CD8-positive, alpha-beta memory T cell (primary cell): ENCODE measurements at regions not wholly inside any gene's neighbourhood (a gene's known extent, or its start where the extent isn't known, plus 50 kb on each side); places are given as distances from the start of the nearest gene placed in this dataset.

Source experiments
- CTCF ChIA-PET: fragments of 350-600 bp; sonication (Branson Sonifier 250); formaldehyde crosslinking; loops from one replicate; lab custom pipeline; 2021; ENCODE audit warnings: antibody characterized with exemption; lab: Charles Lee
- POLR2A ChIA-PET: fragments of 350-600 bp; sonication (Branson Sonifier 250); formaldehyde crosslinking; loops from one replicate; lab custom pipeline; 2021; ENCODE audit warnings: antibody characterized with exemption; lab: Charles Lee
- DNase-seq, 5 donors: peaks; one replicate each; pipeline versions ENCODE4 v3.0.0 to v3.0.0-alpha.2; 2020 to 2022; ENCODE audit warnings: mixed read lengths in 1 of 5
- H3K27ac ChIP-seq: one replicate; pipeline ENCODE4 v1.7.0; 2013; ENCODE audit warnings: low read depth, mild to moderate bottlenecking, low read length, moderate library complexity
- H3K27me3 ChIP-seq: 2 replicates; pipeline ENCODE4 v1.7.0; 2013; ENCODE audit warnings: low read length, mild to moderate bottlenecking; ENCODE audit not compliant: insufficient read depth, poor library complexity, severe bottlenecking
- H3K36me3 ChIP-seq: 2 replicates; pipeline ENCODE4 v1.7.0; 2013; ENCODE audit warnings: mild to moderate bottlenecking, low read length, moderate library complexity; ENCODE audit not compliant: insufficient read depth
- H3K4me1 ChIP-seq: 2 replicates; pipeline ENCODE4 v1.7.0; 2013; ENCODE audit warnings: mild to moderate bottlenecking, low read length, moderate library complexity; ENCODE audit not compliant: insufficient read depth
- H3K4me3 ChIP-seq: 2 replicates; pipeline ENCODE4 v1.7.0; 2013; ENCODE audit warnings: mild to moderate bottlenecking, low read length
- H3K9me3 ChIP-seq: 2 replicates; pipeline ENCODE4 v1.7.0; 2013; ENCODE audit warnings: mild to moderate bottlenecking, low read length
- H3K27ac Mint-ChIP-seq, 8 donors: one replicate each; pipeline ENCODE4 v1.8.0; 2020 to 2021; ENCODE audit warnings: mixed read lengths in 8 of 8, mild to moderate bottlenecking in 6 of 8, inconsistent platforms in 3 of 8, moderate library complexity in 3 of 8
- H3K27me3 Mint-ChIP-seq, 2 donors: one replicate each; pipeline ENCODE4 v1.8.0; 2020 to 2021; ENCODE audit warnings: mixed read lengths in 2 of 2, mild to moderate bottlenecking in 1 of 2, moderate library complexity in 1 of 2
- H3K36me3 Mint-ChIP-seq, 3 donors: one replicate each; pipeline ENCODE4 v1.8.0; 2020 to 2021; ENCODE audit warnings: mixed read lengths in 3 of 3, inconsistent platforms in 1 of 3, mild to moderate bottlenecking in 1 of 3
- H3K4me1 Mint-ChIP-seq, 3 donors: one replicate each; pipeline ENCODE4 v1.8.0; 2020 to 2021; ENCODE audit warnings: mixed read lengths in 3 of 3, inconsistent platforms in 1 of 3, mild to moderate bottlenecking in 1 of 3
- H3K4me3 Mint-ChIP-seq, 7 donors: one replicate each; pipeline ENCODE4 v1.8.0; 2020 to 2021; ENCODE audit warnings: mixed read lengths in 7 of 7, mild to moderate bottlenecking in 6 of 7, moderate library complexity in 4 of 7, inconsistent platforms in 2 of 7
- H3K9me3 Mint-ChIP-seq, 5 donors: one replicate each; pipeline ENCODE4 v1.8.0; 2020 to 2022; ENCODE audit warnings: mixed read lengths in 5 of 5, mild to moderate bottlenecking in 3 of 5, moderate library complexity in 2 of 5, inconsistent platforms in 1 of 5

- Histone ChIP-seq H3K4me1 (no peaks in the 10 kb centered on the region), H3K27me3 (no peaks in the 10 kb centered on the region), H3K36me3 (no peaks in the 10 kb centered on the region), H3K9me3 (no peaks in the 10 kb centered on the region), H3K27ac (no peak overlapping the region), H3K4me3 (no peak overlapping the region)
- Mint-ChIP-seq H3K36me3 (no peaks in the 10 kb centered on the region), H3K9me3 (peaks cover 0 to 2% (median 0%) of the 10 kb centered on the region in 5 donors), H3K4me3 (no peak overlapping the region), H3K27me3 (no peaks in the 10 kb centered on the region), H3K4me1 (no peaks in the 10 kb centered on the region), H3K27ac (no peak overlapping the region)
- CTCF ChIA-PET, result no interaction called here
- POLR2A ChIA-PET, result no interaction called here
- no peak for DNase-seq
These were observed 356.5 kb upstream of the GULP1 start for GRCh38 chr2:187935126-187935525.

- ChIA-PET CTCF (no interaction called here), POLR2A (no interaction called here)
- no peak overlapping the region for H3K4me3 Mint-ChIP-seq
- no peaks in the 10 kb centered on the region for H3K27me3 Mint-ChIP-seq
- H3K27me3 ChIP-seq, result no peaks in the 10 kb centered on the region
- H3K27ac ChIP-seq, result no peak overlapping the region
- no peak overlapping the region for H3K27ac Mint-ChIP-seq
- H3K36me3 ChIP-seq, result no peaks in the 10 kb centered on the region
- peaks cover 0 to 2% (median 0%) of the 10 kb centered on the region in 5 donors for H3K9me3 Mint-ChIP-seq
- H3K9me3 ChIP-seq, result no peaks in the 10 kb centered on the region
- H3K36me3 Mint-ChIP-seq, result no peaks in the 10 kb centered on the region
- no peaks in the 10 kb centered on the region for H3K4me1 ChIP-seq
- no peaks in the 10 kb centered on the region for H3K4me1 Mint-ChIP-seq
- no peak overlapping the region for H3K4me3 ChIP-seq
- no peak for DNase-seq
These were observed 355.4 kb upstream of the GULP1 start for GRCh38 chr2:187936228-187936627.

- Mint-ChIP-seq H3K27me3 (no peaks in the 10 kb centered on the region), H3K27ac (no peak overlapping the region), H3K4me3 (no peak overlapping the region), H3K36me3 (no peaks in the 10 kb centered on the region), H3K9me3 (peaks cover 0 to 2% (median 0%) of the 10 kb centered on the region in 5 donors), H3K4me1 (no peaks in the 10 kb centered on the region)
- Histone ChIP-seq H3K27me3 (no peaks in the 10 kb centered on the region), H3K9me3 (no peaks in the 10 kb centered on the region), H3K4me1 (no peaks in the 10 kb centered on the region), H3K36me3 (no peaks in the 10 kb centered on the region), H3K4me3 (no peak overlapping the region), H3K27ac (no peak overlapping the region)
- POLR2A ChIA-PET, result no interaction called here
- no peak for DNase-seq
- CTCF ChIA-PET, result no interaction called here
These were observed 352.5 kb upstream of the GULP1 start for GRCh38 chr2:187939180-187939579.

- Mint-ChIP-seq H3K4me3 (no peak overlapping the region), H3K27ac (no peak overlapping the region)
These were observed 348.8 kb upstream of the GULP1 start for GRCh38 chr2:187942876-187943275.

GRCh38 chr2:187943772-187944369 lies 347.8 kb upstream of the GULP1 start:
- no peaks in the 10 kb centered on the region for H3K36me3 Mint-ChIP-seq
- H3K9me3 Mint-ChIP-seq, result peaks cover 0 to 3% (median 0%) of the 10 kb centered on the region in 5 donors
- no peak overlapping the region for H3K4me3 Mint-ChIP-seq
- no peak overlapping the region for H3K27ac Mint-ChIP-seq
- no peak for DNase-seq
- no peaks in the 10 kb centered on the region for H3K4me1 Mint-ChIP-seq
- Histone ChIP-seq H3K27me3 (no peaks in the 10 kb centered on the region), H3K9me3 (no peaks in the 10 kb centered on the region), H3K36me3 (no peaks in the 10 kb centered on the region), H3K4me3 (no peak overlapping the region), H3K27ac (no peak overlapping the region), H3K4me1 (no peaks in the 10 kb centered on the region)
- POLR2A ChIA-PET, result no interaction called here
- CTCF ChIA-PET, result no interaction called here
- no peaks in the 10 kb centered on the region for H3K27me3 Mint-ChIP-seq

More at GRCh38 chr2:187942876-187943275, 348.8 kb upstream of the GULP1 start:
- H3K36me3 Mint-ChIP-seq, result no peaks in the 10 kb centered on the region
- Histone ChIP-seq H3K4me1 (no peaks in the 10 kb centered on the region), H3K36me3 (no peaks in the 10 kb centered on the region), H3K27ac (no peak overlapping the region), H3K27me3 (no peaks in the 10 kb centered on the region), H3K9me3 (no peaks in the 10 kb centered on the region), H3K4me3 (no peak overlapping the region)
- no peak for DNase-seq
- CTCF ChIA-PET, result no interaction called here
- H3K9me3 Mint-ChIP-seq, result no peaks in the 10 kb centered on the region
- POLR2A ChIA-PET, result no interaction called here
- H3K4me1 Mint-ChIP-seq, result no peaks in the 10 kb centered on the region
- H3K27me3 Mint-ChIP-seq, result no peaks in the 10 kb centered on the region

- Mint-ChIP-seq H3K9me3 (peaks cover 4 to 20% (median 9%) of the 10 kb centered on the region in 5 donors), H3K4me3 (no peak overlapping the region), H3K27me3 (no peaks in the 10 kb centered on the region), H3K36me3 (no peaks in the 10 kb centered on the region), H3K27ac (no peak overlapping the region), H3K4me1 (no peaks in the 10 kb centered on the region)
- Histone ChIP-seq H3K4me1 (no peaks in the 10 kb centered on the region), H3K27ac (no peak overlapping the region), H3K27me3 (no peaks in the 10 kb centered on the region), H3K36me3 (no peaks in the 10 kb centered on the region), H3K9me3 (no peaks in the 10 kb centered on the region), H3K4me3 (no peak overlapping the region)
- POLR2A ChIA-PET, result no interaction called here
- CTCF ChIA-PET, result no interaction called here
- DNase-seq, result no peak
These were observed 341.8 kb upstream of the GULP1 start for GRCh38 chr2:187949859-187950258.

GRCh38 chr2:187951470-187952218 lies 340.0 kb upstream of the GULP1 start:
- Histone ChIP-seq H3K4me1 (no peaks in the 10 kb centered on the region), H3K9me3 (no peaks in the 10 kb centered on the region), H3K27ac (no peak overlapping the region), H3K36me3 (no peaks in the 10 kb centered on the region), H3K4me3 (no peak overlapping the region), H3K27me3 (no peaks in the 10 kb centered on the region)
- H3K27me3 Mint-ChIP-seq, result no peaks in the 10 kb centered on the region
- no peaks in the 10 kb centered on the region for H3K4me1 Mint-ChIP-seq
- peaks cover 4 to 25% (median 11%) of the 10 kb centered on the region in 5 donors for H3K9me3 Mint-ChIP-seq
- no peaks in the 10 kb centered on the region for H3K36me3 Mint-ChIP-seq
- ChIA-PET POLR2A (no interaction called here), CTCF (no interaction called here)
- no peak overlapping the region for H3K4me3 Mint-ChIP-seq
- no peak for DNase-seq
- no peak overlapping the region for H3K27ac Mint-ChIP-seq

GRCh38 chr2:187956906-187957534 lies 334.7 kb upstream of the GULP1 start:
- POLR2A ChIA-PET, result no interaction called here
- Mint-ChIP-seq H3K9me3 (peaks cover 0 to 18% (median 5%) of the 10 kb centered on the region in 5 donors), H3K27me3 (no peaks in the 10 kb centered on the region), H3K27ac (no peak overlapping the region), H3K4me3 (no peak overlapping the region), H3K4me1 (no peaks in the 10 kb centered on the region), H3K36me3 (no peaks in the 10 kb centered on the region)
- Histone ChIP-seq H3K4me1 (no peaks in the 10 kb centered on the region), H3K9me3 (no peaks in the 10 kb centered on the region), H3K4me3 (no peak overlapping the region), H3K36me3 (no peaks in the 10 kb centered on the region), H3K27ac (no peak overlapping the region), H3K27me3 (no peaks in the 10 kb centered on the region)
- CTCF ChIA-PET, result no interaction called here
- no peak for DNase-seq
